HG02973 (cell line): ENCODE measurements at regions not wholly inside any gene's neighbourhood (a gene's known extent, or its start where the extent isn't known, plus 50 kb on each side); places are given as distances from the start of the nearest gene placed in this dataset.
A peak's percentile ranks its signal among the peaks of the same experiment; 100 is the strongest.

Experiments used
- ATAC-seq: cut with Tn5 transposase; IDR thresholded peaks from one replicate; pipeline ENCODE4 v1.9.1; 2021; ENCODE audit warnings: moderate library complexity; ENCODE audit not compliant: unreplicated experiment

DNA sequence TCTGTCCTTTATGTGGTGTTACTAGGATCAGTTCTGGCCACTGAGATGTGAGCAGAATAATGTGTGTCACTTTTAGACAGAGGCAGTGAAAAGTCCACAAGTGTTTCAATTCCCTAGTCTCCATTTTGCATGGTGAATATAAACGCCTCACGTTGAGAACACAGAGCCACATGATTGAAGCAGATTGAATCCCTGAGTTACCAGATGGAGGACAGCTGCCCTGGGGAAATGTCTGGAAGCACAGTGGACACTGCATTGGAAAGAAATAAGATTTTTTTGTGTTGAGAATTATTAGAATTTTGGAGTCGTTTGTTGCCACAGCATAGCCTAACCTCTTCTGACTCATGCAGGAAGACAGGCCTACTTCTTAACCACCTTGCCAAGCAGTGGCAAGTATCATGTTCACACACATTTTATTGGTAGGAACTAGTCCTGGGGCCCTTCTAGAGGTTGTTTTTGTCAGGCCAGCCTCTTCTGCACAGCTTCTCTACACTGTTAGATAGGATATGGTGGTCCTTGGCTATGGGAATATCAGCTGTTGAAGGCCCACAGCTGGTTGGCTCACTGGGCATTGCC lies 188.6 kb downstream of the TMEM182 start:
- no peak for ATAC-seq

DNA sequence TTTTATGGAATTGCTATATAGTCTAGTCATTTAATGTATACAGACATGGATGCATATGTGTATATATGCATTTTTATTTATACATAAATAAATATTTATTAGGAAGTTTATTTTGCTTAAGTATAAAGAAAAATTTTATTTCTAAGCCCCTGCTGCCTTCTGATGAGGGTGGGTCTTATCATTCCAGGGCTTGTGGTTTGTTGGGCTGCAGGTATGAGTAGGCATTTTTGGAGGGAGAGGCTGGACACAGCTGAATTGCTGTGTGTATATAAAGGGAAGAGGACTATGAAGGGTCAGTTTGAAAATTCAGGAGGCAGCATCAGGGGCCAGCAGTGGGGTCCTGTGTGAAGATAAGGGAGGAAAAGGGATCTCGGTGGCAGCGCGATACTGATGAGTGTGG lies 189.4 kb downstream of the TMEM182 start:
- ATAC-seq = no peak

- no peak for ATAC-seq
These were observed 205.6 kb downstream of the TMEM182 start for GRCh38 chr2:102967451-102967850.

DNA sequence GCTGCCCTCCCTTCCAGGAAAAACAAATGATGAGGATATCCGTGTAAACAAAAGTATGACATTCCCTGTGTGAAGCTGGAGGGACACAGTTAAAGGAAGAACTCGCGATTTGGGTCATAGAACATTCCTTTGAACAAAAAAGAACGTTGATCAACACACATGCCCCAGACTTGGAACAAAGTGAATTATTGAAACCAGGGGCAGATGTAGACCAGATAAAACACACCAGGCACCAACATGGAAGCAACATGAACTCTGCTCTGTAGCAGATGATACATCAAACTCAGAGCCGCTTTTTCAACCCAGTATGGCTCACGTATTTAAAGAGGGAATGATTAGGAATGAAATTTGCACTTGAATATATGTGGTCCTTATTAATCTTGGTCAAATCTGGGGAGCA lies 206.5 kb downstream of the TMEM182 start:
- no peak for ATAC-seq

DNA sequence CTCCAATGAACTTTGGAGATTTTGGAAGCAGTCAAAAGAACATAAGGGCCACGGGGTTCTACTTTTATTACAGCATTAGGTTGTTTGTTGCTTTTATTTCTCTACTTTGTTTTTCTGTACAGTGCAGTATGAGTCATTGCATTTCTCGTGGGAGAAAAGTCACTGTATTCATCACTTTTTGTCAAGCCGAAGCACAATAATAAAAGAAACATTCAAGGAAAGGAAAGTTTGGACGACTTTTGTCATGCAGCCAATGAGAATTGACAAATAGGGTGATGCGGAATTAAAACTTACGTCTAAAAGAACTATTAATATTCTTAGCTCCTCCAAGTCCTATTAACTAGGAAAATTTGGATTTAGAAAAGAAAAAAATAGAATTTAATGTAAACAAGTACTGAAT lies 209.9 kb downstream of the TMEM182 start:
- ATAC-seq = no peak

DNA sequence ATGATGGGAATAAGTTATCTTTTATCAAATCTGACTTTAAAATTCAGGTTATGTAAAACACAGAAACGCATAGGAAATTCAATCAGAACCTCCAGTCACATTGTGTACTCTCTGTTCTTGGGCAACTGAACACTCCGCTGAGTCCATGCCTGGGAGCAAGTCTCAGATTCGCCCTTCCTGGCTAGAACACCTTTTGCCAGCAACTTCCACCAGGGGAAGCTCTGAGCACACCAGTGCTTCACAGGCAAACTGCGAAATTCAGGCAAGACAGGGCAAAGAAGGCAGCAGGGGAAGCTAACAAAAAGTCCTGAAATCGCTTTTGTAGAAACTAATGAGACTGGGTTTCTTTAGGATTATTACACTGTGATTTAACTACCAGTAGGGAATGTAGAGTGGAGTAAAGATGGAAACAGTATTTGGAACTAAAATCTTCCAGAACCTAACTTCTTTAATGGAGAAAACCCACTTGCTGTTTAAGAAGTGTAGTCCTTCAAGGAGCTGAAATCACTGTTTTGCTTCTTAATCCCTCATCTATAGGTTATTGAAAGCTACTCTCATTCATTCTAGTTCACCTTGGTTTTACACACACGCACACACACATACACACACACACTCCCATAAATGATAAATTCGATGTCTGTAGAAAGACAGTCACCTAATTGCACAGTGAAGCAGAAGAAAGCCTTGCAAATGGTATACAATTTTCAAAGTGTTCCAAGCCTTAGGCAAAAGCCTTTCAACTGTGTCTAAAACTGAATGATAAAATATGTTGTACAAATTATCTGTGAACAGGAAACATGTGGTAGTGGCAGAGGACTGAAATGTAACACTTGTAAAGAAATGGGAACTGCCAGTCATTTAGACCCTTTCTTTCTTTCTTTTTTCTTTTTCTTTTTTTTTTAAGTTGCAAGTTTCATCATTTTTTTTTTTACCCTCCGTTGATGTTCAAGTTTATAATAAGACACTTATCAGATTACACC lies 214.5 kb downstream of the TMEM182 start:
- ATAC-seq = peak; percentile 56

DNA sequence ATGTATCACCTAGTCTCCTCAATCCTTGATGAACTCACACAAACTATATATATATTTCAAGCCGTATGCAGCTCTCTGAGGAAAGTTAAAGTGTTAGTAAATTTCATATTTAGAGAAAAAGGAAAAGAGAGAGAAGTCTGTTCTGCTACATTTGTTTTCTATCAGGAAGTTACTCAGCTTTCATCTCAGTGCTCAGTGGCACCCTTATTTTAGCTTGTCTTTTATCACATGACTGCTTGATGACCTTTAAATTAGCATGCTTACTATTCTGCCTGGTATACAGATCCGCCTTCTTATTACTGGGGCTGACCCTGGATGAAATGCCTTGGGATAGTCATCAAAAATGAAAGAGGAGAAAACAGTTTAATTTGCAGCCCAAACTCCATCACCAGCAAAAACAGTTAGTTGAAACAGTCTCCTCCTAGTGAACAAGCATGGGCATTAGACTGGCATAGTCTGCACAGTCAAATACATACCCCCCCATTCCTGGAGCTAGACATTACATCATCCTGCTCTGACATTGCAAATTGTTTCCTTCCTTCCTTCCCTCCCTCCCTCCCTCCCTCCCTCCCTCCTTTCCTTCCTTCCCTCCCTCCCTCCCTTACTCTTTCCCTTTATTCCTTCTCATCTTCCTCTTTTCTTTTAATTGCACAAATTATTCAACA lies 215.7 kb downstream of the TMEM182 start:
- ATAC-seq = no peak

DNA sequence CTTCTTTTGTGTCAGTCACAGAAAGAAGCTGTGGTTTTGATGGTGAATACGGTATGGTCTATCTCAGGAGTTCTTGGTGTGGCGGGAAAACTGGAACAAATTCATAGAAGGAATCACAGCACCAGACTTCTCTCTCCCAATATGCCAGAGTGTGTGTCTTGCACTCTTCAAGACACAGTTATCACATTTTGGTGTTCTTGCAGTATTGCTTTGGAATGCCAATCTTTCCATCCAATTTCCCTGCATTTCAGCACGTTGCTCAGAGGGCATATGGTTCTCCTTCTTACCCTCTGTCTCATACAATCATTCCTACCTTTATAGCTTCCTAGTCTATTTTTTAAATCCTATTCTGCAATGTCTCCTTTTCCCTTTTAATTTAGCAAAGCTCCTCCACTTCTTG lies 216.3 kb downstream of the TMEM182 start:
- ATAC-seq = no peak

GRCh38 chr2:102979429-102979828 lies 217.6 kb downstream of the TMEM182 start:
- no peak for ATAC-seq

GRCh38 chr2:102983786-102984185 lies 222.0 kb downstream of the TMEM182 start:
- ATAC-seq = no peak

- no peak for ATAC-seq
These were observed 225.1 kb downstream of the TMEM182 start for GRCh38 chr2:102986826-102987490.

GRCh38 chr2:102992607-102993006 lies 230.8 kb downstream of the TMEM182 start:
- ATAC-seq = no peak

DNA sequence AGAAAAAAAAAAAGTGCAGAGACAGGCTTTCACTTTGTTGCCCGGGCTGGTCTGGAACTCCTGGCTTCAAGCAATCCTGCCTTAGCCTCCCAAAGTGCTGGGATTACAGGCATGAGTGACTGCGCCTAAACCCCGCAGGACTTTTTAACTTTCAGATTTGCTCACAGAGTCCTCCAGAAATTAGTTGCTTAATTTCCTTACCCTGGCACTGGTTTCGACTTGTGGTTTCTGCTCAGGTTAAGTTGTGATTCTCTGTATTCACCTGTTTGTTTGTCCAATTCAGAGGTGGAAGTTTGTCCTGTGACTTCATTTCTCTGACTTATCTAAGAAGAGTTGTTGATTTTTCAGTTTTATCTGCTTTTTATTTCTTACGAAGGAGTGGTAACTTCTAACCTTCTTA lies 238.1 kb downstream of the TMEM182 start:
- ATAC-seq = no peak

DNA sequence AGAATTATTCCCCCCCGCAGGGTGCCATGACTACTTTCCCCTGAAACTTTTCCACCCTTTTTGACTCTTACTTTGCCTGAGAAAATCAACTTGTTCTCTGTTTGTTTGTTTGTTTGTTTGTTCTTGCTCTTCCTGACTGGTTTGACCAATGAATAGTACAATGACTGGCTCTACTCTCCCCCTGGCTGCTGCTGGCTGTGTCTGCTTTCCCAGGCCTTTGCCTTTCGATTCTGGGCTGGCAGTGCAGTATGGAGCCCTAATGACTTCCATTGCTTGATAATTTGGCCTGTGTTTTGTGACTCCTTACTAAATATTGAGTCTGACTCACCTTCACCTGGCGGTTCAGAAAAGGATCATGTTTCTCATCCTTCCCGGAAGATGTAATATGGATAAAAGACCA lies 241.1 kb downstream of the TMEM182 start:
- ATAC-seq = no peak

GRCh38 chr2:103003750-103004260 lies 242.0 kb downstream of the TMEM182 start:
- ATAC-seq = no peak

DNA sequence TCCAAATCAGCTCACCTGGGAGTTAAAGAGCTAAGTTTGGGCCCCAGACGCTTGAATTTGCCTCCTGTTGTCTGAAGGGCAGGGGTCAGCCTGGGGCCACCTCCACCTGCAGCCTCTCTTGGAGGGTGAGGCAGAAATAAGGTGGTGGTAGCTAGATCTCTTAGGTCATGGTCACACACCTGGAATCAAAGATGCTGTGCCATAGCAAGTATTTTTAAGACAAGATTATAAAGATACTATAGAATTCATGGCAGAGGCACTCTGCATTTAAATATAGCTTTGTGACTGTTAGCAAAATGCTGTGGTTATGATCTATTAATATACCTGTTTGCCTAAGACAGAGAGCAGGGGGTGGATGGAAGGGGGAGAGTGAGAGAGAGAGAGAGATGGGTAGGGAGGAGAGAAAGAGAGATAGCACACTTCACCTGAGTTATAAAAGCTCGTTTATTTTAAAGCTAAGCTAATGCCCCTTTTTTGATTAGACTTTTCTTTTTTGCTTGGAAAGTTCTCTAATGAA lies 242.7 kb downstream of the TMEM182 start:
- no peak for ATAC-seq

- ATAC-seq = no peak
These were observed 243.6 kb downstream of the TMEM182 start for GRCh38 chr2:103005393-103005792.

- no peak for ATAC-seq
These were observed 245.3 kb downstream of the TMEM182 start for GRCh38 chr2:103007086-103007485.

DNA sequence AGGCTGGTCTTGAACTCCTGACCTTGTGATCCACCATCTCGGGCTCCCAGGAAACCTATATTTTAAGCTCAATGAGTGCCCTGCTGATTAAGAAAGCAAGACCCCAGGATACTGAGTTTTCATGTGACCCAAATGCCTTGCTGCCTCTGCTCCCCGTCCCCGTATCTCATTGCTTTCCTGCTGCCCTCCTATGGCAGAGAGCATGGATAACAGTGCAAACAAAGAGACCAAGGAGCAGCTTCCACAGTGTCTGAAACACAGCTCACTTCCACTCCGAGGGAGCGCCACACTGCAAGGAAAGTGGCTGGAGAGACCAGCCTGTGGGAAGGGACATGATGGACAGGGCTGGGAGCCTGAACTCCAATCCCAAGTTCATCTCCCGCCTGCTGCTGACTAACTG lies 246.8 kb downstream of the TMEM182 start:
- no peak for ATAC-seq

GRCh38 chr2:103009871-103010270 lies 248.0 kb downstream of the TMEM182 start:
- ATAC-seq = no peak

- ATAC-seq = no peak
These were observed 248.5 kb downstream of the TMEM182 start for GRCh38 chr2:103010306-103010705.
